ENCODE measurements at regions not wholly inside any gene's neighbourhood (a gene's known extent, or its start where the extent isn't known, plus 50 kb on each side); places are given as distances from the start of the nearest gene placed in this dataset.

GRCh38 chr2:66334237-66335029 lies 100.5 kb upstream of the MEIS1 start:
- H3K9me3 ChIP-seq (ENCODE audit: insufficient read depth, low read depth, low read length), result no peaks in the 10 kb centered on the region
- no peaks in the 10 kb centered on the region for H3K36me3 ChIP-seq (ENCODE audit: insufficient read depth, low read length)
- H3K27me3 ChIP-seq (ENCODE audit: insufficient read depth, low read length), result no peaks in the 10 kb centered on the region
- H3K27ac ChIP-seq (ENCODE audit: low read depth, low read length), result no peak overlapping the region
- 76% methylated on average over 10 of the region's 10 CpGs for WGBS
- H3K4me1 ChIP-seq (ENCODE audit: insufficient read depth, low read length), result peaks cover 13% of the 10 kb centered on the region; the same call in 1 of the 2 replicates
- H3K9ac ChIP-seq (ENCODE audit: low read depth, low read length), result no peak overlapping the region
- no peak overlapping the region for H3K4me3 ChIP-seq (ENCODE audit: low read length)

- Histone ChIP-seq H3K4me1 (ENCODE audit: insufficient read depth, low read length) (peaks cover 21% of the 10 kb centered on the region; the same call in 1 of the 2 replicates), H3K27me3 (ENCODE audit: insufficient read depth, low read length) (no peaks in the 10 kb centered on the region), H3K4me3 (ENCODE audit: low read length) (no peak overlapping the region), H3K27ac (ENCODE audit: low read depth, low read length) (no peak overlapping the region), H3K36me3 (ENCODE audit: insufficient read depth, low read length) (no peaks in the 10 kb centered on the region), H3K9me3 (ENCODE audit: insufficient read depth, low read depth, low read length) (no peaks in the 10 kb centered on the region), H3K9ac (ENCODE audit: low read depth, low read length) (no peak overlapping the region)
- 95% methylated on average over 5 of the region's 5 CpGs for WGBS
These were observed 103.7 kb upstream of the MEIS1 start for GRCh38 chr2:66331176-66331575.

DNA sequence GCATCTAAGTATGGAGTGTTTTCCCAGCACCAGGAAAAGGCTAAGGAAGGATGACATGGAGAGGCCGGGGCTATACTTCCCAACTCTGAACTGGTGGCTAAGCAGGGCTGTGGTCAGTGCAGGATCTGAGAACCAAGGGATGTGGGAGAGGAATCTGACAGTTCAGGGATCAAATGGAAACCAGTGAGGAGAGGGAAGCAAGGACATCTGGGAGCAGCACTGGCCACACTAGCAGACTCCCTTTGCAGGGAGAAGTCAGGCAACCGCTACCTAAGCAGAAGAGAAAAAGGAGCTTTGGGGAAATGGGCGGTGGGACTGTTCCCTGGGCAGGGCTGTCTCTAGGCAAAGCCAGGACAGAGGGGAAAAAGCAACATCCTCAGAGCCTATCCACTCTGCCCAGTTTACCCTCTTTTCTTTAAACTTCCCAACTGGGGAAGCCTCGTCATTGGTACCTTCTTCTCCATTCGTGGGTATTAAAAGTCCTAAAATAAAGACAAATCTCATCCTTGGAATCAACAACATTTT lies 105.8 kb upstream of the MEIS1 start:
- H3K27me3 ChIP-seq (ENCODE audit: insufficient read depth, low read length), result no peaks in the 10 kb centered on the region
- H3K36me3 ChIP-seq (ENCODE audit: insufficient read depth, low read length), result no peaks in the 10 kb centered on the region
- no peaks in the 10 kb centered on the region for H3K9me3 ChIP-seq (ENCODE audit: insufficient read depth, low read depth, low read length)
- WGBS, result 75% methylated on average over 5 of the region's 5 CpGs
- no peak overlapping the region for H3K9ac ChIP-seq (ENCODE audit: low read depth, low read length)
- no peak overlapping the region for H3K27ac ChIP-seq (ENCODE audit: low read depth, low read length)
- no peak overlapping the region for H3K4me3 ChIP-seq (ENCODE audit: low read length)
- H3K4me1 ChIP-seq (ENCODE audit: insufficient read depth, low read length), result peaks cover 12% of the 10 kb centered on the region; the same call in 1 of the 2 replicates

DNA sequence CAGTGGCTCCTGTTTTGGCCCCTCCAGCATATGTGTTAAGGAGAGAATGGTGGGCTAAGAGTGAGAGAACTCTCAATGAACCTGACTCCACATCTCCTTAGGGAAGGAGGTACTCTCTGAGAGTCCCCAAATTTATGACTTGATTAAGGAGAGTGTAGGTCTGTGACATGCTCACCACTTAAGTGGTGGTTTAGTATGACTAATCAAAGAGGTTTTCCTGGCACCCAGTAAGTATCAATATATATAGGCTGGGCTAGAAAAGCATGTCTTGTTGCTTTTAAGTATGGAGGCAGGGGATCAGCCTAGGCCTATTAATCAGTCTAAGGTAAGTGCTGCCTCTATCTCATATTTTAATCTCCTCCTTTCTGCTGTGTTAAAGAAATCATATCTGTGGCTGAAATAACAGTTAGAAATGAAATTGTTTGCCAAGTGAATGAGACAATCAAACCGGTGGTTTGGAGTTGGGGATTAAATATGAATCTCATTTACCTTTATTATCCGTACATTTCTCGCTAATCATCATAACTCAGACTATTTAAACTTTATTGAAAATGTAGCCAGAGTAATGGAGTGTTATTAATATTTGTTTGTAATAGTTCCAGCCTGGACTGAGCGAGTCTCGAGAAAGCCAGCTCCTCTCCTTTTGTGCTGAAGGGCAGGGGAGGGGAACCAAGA lies 107.7 kb upstream of the MEIS1 start:
- peaks cover 15% of the 10 kb centered on the region; the same call in 1 of the 2 replicates for H3K4me1 ChIP-seq (ENCODE audit: insufficient read depth, low read length)
- no peak overlapping the region for H3K27ac ChIP-seq (ENCODE audit: low read depth, low read length)
- no peaks in the 10 kb centered on the region for H3K9me3 ChIP-seq (ENCODE audit: insufficient read depth, low read depth, low read length)
- H3K27me3 ChIP-seq (ENCODE audit: insufficient read depth, low read length), result no peaks in the 10 kb centered on the region
- H3K9ac ChIP-seq (ENCODE audit: low read depth, low read length), result no peak overlapping the region; the same call in 1 of the 2 replicates
- no peaks in the 10 kb centered on the region for H3K36me3 ChIP-seq (ENCODE audit: insufficient read depth, low read length)
- 95% methylated on average over 3 of the region's 5 CpGs for WGBS
- H3K4me3 ChIP-seq (ENCODE audit: low read length), result no peak overlapping the region

DNA sequence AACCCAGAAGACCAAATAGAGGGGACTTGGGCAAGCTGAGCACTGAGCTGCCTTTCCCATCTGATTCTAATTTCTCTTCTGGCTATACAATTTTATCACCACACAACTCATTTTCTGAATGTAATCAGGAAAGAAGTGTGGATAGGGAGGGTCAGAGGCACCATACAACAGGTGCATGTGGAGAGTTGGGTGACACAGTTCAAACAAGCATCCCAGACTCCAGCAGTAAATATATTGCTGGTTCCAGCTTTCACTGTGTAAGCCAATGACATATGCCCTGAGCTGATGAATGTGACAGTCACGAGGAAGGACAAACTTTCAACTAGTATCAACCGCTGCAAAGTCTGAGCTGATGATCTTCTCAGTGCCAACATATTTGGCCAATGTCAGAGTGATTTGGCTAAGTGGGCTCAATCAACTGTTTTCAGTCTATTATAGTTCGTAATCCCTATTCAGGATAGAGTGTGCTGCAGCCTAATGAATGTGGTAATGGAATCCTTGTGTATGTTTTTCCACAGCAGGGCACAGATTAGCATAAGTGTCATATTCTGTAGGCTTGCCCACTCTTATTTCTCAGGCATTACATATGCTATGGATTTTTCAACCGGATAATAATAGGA lies 109.9 kb upstream of the MEIS1 start:
- no peaks in the 10 kb centered on the region for H3K36me3 ChIP-seq (ENCODE audit: insufficient read depth, low read length)
- no peak overlapping the region for H3K4me3 ChIP-seq (ENCODE audit: low read length)
- peaks cover 15% of the 10 kb centered on the region; the same call in 1 of the 2 replicates for H3K4me1 ChIP-seq (ENCODE audit: insufficient read depth, low read length)
- 94% methylated on average over 4 of the region's 4 CpGs for WGBS
- H3K27me3 ChIP-seq (ENCODE audit: insufficient read depth, low read length), result no peaks in the 10 kb centered on the region
- no peaks in the 10 kb centered on the region for H3K9me3 ChIP-seq (ENCODE audit: insufficient read depth, low read depth, low read length)
- H3K9ac ChIP-seq (ENCODE audit: low read depth, low read length), result no peak overlapping the region
- H3K27ac ChIP-seq (ENCODE audit: low read depth, low read length), result no peak overlapping the region

- Histone ChIP-seq H3K27ac (ENCODE audit: low read depth, low read length) (no peak overlapping the region), H3K27me3 (ENCODE audit: insufficient read depth, low read length) (no peaks in the 10 kb centered on the region), H3K9ac (ENCODE audit: low read depth, low read length) (no peak overlapping the region), H3K36me3 (ENCODE audit: insufficient read depth, low read length) (no peaks in the 10 kb centered on the region), H3K4me3 (ENCODE audit: low read length) (no peak overlapping the region), H3K4me1 (ENCODE audit: insufficient read depth, low read length) (peaks cover 10% of the 10 kb centered on the region; the same call in 1 of the 2 replicates), H3K9me3 (ENCODE audit: insufficient read depth, low read depth, low read length) (no peaks in the 10 kb centered on the region)
- WGBS, result 90% methylated on average over 5 of the region's 6 CpGs
These were observed 110.6 kb upstream of the MEIS1 start for GRCh38 chr2:66324356-66324755.

DNA sequence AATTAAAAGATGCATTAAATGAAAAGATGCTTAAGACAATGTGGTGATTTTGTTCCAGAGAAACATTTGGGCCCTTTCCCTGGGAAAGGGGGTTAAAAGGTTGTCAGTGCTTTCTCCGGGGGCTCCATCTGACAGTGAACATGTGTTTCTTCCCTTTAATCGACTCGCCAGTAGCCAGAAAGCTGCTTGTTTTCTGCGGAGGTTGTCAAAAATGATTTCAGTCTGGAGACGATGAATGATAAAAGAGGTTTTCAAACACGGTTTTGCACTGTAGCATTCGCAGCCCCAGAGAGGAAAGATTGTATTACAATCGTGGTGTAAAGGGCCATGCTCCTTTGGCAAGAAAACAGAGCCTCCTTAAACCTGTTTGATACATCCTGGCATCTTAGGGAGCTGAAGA lies 111.5 kb upstream of the MEIS1 start:
- peaks cover 13% of the 10 kb centered on the region for H3K4me1 ChIP-seq (ENCODE audit: insufficient read depth, low read length)
- no peak overlapping the region for H3K9ac ChIP-seq (ENCODE audit: low read depth, low read length)
- 76% methylated on average over 8 of the region's 8 CpGs for WGBS
- no peaks in the 10 kb centered on the region for H3K27me3 ChIP-seq (ENCODE audit: insufficient read depth, low read length)
- no peaks in the 10 kb centered on the region for H3K9me3 ChIP-seq (ENCODE audit: insufficient read depth, low read depth, low read length)
- H3K36me3 ChIP-seq (ENCODE audit: insufficient read depth, low read length), result no peaks in the 10 kb centered on the region
- H3K27ac ChIP-seq (ENCODE audit: low read depth, low read length), result no peak overlapping the region
- no peak overlapping the region for H3K4me3 ChIP-seq (ENCODE audit: low read length)

DNA sequence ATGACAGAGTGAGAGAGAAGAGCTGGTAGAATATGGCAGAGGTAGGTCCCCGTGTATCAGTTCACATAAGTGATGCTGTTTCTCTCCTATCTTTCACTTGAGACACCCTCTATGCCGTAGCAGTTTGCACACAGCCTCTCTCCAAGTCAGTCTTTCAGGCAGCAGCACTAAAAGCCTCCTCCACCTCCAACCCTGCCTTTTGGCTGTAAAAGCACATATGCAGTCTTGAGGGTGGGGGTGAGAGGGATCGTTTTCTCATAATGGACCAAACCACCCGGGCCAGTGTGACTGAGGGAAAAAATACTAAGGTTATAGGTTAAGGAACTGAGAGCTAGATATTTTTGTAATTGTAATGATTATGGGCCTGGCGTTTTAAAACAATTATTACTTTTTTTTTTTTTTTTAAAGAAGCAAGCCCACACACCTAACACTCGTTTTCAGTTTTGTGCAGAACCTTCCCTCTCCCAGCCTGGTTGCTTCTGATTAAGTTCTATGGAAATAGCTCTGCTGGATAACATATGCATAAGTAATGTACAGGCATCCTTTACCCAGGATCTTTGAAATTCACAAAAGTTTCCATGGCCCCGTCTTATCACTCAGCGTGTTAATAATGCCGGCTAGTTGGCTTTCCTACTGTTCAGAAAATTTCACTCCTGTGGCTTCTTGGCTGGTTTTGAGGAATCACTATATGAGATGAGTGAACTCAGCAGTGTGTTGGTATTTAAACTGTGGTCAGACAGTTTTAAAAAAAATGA lies 112.2 kb upstream of the MEIS1 start:
- no peaks in the 10 kb centered on the region for H3K9me3 ChIP-seq (ENCODE audit: insufficient read depth, low read depth, low read length)
- no peak overlapping the region for H3K27ac ChIP-seq (ENCODE audit: low read depth, low read length)
- H3K36me3 ChIP-seq (ENCODE audit: insufficient read depth, low read length), result no peaks in the 10 kb centered on the region
- peaks cover 20% of the 10 kb centered on the region for H3K4me1 ChIP-seq (ENCODE audit: insufficient read depth, low read length)
- no peaks in the 10 kb centered on the region for H3K27me3 ChIP-seq (ENCODE audit: insufficient read depth, low read length)
- 78% methylated on average over 7 of the region's 9 CpGs for WGBS
- no peak overlapping the region for H3K9ac ChIP-seq (ENCODE audit: low read depth, low read length)
- H3K4me3 ChIP-seq (ENCODE audit: low read length), result no peak overlapping the region

- Histone ChIP-seq H3K4me1 (ENCODE audit: insufficient read depth, low read length) (peaks cover 22% of the 10 kb centered on the region), H3K4me3 (ENCODE audit: low read length) (no peak overlapping the region), H3K36me3 (ENCODE audit: insufficient read depth, low read length) (no peaks in the 10 kb centered on the region), H3K27ac (ENCODE audit: low read depth, low read length) (no peak overlapping the region), H3K9me3 (ENCODE audit: insufficient read depth, low read depth, low read length) (peaks cover under 1% of the 10 kb centered on the region; the same call in 1 of the 2 replicates), H3K9ac (ENCODE audit: low read depth, low read length) (no peak overlapping the region), H3K27me3 (ENCODE audit: insufficient read depth, low read length) (no peaks in the 10 kb centered on the region)
- 63% methylated on average over 3 of the region's 3 CpGs for WGBS
These were observed 116.8 kb upstream of the MEIS1 start for GRCh38 chr2:66318009-66318561.

DNA sequence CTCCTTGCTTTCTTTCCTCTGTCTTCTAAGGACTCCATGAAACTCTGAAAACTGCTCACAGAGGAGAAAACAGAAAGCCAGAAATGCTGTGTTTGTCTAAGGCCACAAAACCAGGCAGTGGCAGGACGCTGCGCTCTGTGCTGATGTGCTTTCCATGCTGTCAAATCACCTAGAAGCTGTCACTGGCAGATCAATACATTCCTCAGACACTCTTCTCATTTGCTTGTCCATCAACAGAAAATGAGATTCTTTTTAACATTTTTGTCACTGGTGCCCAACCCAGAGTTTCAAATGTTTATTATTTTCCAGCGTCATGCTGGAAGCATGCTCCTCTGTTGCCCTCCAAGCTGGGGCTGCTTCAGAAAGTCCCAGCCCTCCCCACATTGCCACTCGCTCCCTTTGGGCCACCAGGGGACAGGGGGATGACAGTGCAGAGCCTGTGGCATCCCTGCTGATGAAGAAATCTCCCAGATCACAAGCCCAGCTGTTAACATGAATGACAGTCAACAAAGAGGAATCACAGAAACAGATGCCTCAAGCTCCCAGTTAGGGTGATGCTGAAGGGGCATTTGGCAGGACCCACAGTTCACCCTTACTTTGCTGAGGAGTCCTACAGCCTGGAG lies 117.5 kb upstream of the MEIS1 start:
- Histone ChIP-seq H3K36me3 (ENCODE audit: insufficient read depth, low read length) (no peaks in the 10 kb centered on the region), H3K27me3 (ENCODE audit: insufficient read depth, low read length) (no peaks in the 10 kb centered on the region), H3K4me3 (ENCODE audit: low read length) (no peak overlapping the region), H3K27ac (ENCODE audit: low read depth, low read length) (no peak overlapping the region), H3K9ac (ENCODE audit: low read depth, low read length) (no peak overlapping the region), H3K4me1 (ENCODE audit: insufficient read depth, low read length) (peaks cover 18% of the 10 kb centered on the region), H3K9me3 (ENCODE audit: insufficient read depth, low read depth, low read length) (peaks cover 7% of the 10 kb centered on the region)
- 74% methylated on average over 4 of the region's 4 CpGs for WGBS

Measured in HUES64 (cell line).